ENCODE measurements at regions not wholly inside any gene's neighbourhood (a gene's known extent, or its start where the extent isn't known, plus 50 kb on each side); places are given as distances from the start of the nearest gene placed in this dataset.

DNA sequence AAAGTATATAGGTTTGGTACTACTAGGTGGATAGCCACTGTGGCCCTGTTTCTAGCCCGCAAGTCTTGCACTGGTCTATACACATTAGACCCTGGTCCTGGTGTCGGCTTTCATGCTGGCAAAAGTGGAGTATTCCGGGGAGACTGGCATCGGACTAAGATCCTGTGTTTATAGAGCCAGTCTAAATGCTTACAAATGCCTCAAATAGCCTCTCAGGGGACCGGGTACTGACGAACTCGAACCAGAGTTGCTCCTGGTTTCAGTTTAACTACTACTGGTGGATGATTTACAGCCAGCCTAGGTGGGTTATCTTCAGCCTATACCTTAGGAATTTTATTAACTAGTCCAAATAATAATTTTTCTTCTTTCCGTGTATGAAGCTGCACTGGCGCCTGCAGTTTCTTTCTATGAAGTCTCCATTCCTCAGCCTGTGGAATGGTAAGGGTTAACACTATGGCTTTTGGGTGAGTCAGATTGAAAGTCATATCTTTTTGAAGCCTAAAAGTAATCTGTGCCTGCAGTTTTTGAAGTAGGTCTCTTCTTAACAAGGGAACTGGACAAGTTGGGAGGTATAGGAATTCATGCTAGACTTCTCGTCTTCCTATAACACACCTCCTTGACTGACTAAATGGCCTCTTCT is 51.3 kb downstream of the OR10H4 start:
- peak in 1 of 5 experiments; percentile 32 for DNase-seq

DNA sequence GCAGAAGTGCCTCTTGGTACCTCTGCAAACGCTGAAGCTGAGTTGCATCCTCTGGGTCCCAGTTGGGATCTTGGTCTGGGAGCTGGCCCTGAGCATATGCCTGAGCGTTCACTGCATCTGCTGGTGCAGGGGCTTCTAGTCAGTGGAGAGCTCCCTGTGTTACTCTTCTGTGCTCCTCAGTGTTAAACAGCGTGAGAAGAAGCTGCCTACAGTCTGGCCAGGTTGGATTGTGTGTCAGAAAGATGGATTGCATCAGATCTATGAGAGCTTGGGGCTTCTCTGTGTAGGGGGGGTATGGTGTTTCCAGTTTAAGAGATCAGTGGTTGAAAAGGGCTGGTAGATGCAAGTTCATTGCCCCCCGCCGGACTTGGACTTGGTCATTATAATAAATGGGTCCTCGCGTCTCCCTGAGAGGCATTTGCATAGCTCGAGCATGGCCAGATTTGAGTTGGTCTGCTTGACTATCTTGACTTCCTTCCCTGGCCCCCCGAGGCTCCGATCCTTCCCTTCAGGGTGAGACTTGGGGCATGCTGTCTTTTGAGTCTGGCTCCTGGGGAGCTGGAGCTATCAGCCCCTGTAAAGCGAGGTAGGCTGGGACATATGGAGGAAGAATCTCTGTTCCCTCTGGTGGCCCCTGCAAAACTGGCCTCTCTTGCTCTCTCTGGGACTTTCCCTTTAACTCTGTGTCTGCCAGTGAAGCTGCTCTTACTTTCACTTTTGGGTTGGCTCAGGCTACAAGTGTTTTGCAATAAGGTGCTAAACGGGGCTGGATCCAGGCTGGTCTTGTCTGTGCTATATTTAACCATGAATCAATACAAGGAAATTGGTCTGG is 52.9 kb downstream of the OR10H4 start:
- DNase-seq = peak in 1 of 5 experiments; percentile 86

DNA sequence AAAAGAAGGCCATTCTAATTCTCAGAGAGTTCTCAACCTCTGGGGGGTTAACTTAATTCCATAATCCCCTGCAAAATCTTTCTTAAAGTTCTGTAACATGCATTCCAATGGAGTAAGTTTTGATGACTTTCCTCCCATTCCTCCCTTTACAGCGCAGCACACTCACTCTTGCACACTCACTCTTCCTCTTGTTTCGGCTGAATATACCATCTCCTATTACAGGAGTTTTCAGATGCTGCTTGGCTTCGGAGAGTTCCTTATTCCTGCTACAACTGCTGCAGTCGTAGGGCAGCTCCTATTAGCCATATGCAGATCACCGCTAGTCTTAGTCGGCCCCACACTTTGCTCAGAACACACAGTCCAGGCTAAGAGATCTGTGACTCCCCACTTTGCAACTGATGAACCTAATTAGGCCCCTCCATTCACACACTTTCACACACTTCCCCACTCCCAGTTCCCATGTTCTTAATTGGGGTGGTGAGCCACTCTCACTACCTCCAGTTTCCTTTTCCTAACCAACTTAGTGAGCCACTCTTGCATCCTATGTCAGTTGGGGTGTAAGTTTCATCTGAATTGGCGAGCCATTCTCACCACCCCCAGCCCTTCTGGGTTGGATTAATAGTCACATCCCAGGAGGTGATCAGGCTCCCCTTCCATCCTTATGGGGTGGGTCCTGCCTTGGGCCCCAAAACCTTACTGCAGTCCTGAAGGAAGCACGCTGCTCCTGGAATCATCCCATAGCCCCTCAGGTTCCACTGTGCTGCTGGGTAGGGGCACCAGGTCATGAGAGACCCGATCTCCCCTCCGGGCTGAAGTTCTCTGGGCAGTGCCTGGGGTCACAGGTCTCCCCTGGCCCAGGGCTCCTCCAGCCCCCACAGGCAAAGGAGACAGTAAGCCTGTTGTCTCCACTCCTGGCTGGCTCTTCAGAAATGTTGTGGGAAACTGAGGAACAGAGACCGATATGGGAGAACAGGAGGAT is 53.9 kb downstream of the OR10H4 start:
- DNase-seq = no peak

DNA sequence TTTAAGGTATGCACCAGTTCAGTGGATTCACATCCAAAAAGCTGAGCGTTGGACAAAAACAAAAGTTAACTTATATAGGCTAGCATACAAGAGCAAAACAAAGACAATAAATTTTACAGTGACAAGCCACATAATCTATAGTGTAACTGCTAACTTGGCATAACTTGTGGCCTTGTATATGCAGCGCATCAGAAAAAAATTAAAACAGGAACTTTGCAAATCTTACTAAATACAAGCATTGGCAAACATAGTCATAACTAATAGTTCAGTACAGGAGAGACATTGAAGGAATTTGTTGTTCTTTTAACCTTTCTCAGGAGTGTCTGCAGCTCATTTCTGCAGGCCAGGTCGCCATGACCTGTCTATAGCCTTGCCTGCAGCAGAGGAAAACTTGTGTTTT is 54.6 kb downstream of the OR10H4 start:
- no peak for DNase-seq

DNA sequence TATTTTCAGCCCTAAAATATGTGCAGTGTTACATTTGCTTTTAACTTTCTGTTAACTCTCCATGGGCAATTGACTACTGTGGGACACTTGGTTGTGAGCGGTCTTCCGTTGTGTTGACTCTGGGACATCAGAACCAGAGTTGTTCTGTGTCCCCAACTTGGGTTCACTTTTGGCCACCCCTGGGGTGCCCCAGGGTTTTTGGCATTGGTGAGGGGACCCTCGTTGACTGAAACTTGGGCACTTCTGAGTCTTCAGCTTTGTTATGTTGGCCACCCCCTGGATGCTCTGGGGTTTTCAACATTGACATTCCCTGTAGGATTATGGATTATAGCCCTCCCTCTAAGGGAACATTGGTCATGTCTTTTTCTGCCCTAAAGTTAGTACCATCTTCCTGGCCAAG is 57.1 kb downstream of the OR10H4 start:
- DNase-seq = no peak

DNA sequence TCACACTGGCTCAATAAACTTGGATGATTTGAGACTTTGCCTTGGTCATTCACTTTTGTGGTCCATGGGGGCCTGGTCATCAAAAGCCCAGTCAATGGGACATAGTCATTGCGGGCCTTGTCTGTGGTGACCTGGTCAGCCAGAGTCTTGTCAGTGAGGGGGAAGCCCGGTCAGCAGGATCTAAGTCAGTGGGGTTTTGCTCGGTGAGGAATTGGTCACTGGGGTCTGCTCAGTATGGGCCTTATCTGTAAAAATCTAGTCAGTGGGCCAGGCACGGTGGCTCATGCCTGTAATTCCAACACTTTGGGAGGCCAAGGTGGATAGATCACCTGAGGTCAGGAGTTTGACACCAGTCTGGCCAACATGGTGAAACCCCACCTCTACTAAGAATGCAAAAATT is 63.7 kb upstream of the TPM4 start:
- no peak for DNase-seq

DNA sequence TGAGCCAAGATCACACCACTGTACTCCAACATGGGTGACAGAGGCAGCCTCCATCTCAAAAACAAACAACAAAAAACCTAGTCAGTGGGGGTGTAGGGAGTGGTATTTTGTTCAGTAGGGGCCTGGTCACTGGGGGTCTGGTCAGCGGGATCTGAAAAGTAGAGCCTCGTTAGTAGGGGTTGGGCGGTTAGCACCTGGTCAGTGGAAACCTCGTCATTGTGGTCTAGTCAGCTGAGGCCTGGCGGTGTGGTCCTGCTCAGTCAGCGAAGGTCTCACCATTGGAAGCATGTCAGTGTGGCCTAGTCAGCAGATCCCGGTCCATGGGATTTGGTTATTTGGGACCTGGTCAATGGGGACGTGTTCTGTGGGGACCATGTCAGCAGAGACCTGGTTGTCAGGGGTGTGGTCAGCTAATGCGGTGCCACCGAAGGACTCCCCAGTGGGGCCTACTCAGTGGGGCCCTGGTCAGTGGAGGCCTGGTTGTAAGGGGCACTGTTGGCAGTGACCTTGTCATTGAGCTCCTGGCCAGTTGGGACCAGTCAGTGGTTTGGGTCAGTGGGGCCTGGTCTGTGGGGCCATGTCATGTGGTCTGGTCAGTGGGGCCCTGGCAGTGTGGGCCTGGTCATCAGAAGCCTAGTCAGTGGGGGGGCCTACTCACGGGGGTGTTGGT is 63.0 kb upstream of the TPM4 start:
- DNase-seq = no peak

DNA sequence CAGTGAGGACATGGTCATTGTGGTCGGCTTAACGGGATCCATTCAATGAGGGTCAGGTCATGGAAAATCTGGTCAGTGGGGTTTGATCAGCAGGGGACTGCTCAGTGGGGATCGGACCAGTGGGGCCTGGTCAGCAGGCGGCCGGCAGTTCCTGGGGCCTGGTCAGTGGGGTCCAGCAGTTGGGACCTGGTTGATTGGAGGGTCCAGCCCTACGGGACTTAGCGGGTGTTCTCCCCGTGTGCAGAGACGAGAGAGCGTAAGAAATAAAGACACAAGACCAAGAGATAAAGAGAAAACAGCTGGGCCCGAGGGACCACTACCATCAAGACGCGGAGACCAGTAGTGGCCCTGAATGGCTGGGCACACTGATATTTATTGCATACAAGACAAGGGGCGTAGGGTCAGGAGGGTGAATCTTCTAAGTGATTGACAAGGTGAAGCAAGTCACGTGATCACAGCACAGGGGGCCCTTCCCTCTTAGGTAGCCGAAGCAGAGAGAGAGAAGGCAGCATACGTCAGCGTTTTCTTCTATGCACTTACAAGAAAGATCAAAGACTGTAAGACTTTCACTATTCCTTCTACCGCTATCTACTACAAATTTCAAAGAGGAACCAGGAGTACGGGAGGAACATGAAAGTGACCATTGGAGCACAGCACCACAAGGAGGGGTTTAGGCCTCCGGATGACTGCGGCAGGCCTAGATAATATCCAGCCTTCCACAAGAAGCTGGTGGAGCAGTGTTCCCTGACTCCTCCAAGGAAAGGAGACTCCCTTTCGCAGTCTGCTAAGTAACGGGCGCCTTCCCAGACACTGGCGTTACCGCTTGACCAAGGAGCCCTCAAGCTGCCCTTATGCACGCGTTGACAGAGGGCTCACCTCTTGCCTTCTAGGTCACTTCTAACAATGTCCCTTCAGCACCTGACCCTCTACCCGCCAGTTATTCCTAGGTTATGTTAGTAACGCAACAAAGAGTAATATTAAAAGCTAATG is 62.1 kb upstream of the TPM4 start:
- DNase-seq = no peak

DNA sequence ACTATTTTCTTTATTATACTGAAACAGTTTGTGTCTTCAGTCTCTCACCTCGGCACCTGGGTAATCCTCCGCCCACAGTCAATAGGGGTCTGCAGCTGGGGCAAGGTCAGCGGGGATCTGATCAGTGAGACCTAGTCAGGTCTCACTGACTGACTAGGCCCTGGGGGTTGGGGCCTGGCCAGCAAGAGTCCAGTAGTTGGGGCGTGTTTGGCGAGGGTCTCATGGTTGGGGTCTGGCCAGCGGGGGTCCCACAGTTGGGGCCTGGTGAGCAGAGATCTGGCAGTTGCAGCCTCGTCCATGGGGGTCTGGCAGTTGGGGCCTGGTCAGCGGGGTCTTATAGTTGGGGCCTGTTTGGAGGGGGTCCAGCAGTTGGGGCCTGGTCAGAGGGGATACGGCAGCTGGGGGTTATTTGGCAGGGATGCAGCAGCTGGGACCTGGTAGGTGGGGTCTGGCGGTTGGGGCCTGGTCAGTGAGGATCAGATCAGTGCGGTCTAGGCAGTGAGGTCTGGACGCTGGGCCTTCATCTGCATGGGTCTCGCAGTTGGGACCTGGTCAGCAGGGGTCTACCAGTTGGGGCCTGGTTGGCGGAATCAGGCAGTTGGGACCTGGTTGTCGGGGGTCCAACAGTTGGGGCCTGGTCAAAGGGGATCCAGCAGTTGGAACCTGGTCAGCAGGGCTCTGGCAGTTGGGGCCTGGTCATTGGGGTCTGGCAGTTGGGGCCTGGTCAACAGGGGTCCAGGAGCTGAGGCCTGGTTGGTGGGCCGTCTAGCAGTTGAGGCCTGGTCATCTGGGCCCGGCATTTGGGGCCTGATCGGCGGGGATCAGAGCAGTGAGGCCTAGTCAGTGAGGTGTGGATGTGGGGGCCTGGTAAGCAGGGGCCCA is 61.1 kb upstream of the TPM4 start:
- no peak for DNase-seq

DNA sequence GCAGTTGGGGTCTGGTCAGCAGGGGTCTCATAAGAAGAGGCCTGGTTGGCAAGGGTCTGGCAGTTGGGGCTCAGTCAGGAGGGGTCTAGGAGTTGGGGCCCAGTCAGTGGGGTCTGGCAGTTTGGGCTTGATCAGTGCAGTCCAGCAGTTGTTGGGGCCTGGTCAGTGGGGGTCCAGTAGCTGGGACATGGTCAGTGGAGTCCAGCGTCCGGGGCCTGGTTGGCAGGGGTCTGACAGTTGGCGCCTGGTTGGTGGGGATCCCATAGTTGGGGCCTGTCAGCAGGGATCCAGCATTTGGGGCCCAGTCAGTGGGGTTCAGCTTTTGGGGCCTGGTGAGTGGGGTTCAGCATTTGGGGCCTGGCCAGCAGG is 60.5 kb upstream of the TPM4 start:
- no peak for DNase-seq

DNA sequence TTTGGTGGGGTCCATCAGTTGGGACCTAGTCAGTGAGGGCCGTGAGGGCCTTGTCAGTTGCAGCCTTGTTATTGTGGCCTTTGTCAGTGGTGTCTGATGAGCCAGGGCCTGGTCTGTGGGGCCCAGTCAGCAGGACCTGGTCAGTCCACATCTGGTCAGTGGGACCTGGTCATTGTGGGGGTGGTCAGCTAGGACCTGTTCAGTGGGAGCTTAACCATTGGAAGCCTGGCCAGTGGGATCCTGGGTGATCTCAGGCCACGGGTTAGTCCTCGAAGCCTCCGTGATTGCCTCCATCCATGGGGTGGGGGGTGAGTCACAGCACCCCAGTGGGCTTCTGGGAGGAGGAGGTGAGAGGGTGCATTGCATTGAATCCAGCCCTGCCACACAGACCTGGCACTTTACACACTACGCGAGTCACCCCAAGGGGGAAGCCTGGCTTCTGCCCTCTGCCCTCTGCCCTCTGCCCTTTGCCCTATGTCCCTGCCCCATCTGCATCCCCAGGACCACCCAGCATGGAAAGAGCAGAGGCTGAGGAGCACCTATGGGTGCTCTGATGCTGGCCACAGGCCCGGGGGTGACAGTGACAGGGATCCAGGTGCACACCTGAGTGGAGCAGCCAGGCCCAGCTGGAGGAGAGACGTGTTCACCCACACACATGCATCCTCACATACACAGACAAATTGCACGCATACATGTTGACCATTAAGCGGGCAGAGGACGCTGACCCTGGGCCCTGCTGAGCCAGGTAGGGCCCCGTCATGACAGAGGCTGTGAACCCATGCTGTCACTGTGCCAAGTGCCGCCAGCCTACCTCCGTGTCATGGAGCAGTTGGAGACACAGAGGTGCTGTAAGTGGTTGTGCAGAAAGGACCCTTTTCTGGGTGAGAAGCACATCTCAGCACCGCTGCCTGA is 59.8 kb upstream of the TPM4 start:
- DNase-seq = no peak

DNA sequence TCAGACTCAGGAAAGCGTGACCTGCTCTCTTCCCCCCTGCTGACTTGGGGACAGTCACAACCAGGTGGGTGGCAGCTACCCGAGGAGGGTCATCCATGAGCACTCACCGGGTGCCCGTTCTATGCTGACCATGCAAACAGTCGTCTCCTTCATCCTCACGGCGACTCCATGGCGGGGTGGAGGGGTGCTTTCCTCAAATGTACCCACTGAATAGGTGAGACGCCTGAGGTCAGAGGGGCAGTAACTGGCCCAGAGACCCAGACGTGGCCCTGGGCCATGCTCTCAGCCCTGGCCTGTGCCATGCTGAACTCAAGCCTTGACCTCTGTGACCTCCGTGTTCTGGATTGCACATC is 59.2 kb upstream of the TPM4 start:
- no peak for DNase-seq

DNA sequence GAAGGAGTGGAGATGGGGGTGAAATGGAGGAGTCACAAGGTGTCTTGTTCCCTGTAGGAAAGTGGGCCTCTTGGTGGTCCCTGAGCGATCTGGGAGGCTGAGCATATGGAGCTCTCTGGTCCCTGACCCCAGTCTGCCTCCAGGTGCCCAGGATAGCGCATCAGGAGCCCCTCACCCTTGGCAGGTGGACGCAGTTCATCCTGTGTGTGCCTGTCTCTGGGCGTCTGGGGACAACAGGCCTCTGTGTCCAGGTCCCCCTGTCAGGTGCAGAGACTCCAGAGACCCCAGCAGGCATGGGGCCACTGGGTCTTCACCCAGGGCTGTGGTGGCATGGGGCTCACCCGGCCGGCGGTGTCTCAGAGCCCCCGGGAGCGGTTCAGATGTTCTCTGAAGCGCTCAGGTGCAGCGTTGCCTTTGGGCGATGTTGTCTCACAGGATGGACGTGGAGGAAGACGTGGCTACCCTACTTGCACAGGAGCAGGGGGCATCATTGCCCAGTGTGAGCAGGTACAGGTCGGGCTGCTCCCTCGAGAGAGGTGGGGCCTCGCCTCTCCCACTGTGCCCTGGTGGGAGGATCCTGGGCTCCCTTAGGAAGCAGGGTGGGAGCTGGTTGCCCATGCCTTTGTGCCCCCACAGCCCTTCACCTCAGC is 58.1 kb upstream of the TPM4 start:
- DNase-seq = no peak

DNA sequence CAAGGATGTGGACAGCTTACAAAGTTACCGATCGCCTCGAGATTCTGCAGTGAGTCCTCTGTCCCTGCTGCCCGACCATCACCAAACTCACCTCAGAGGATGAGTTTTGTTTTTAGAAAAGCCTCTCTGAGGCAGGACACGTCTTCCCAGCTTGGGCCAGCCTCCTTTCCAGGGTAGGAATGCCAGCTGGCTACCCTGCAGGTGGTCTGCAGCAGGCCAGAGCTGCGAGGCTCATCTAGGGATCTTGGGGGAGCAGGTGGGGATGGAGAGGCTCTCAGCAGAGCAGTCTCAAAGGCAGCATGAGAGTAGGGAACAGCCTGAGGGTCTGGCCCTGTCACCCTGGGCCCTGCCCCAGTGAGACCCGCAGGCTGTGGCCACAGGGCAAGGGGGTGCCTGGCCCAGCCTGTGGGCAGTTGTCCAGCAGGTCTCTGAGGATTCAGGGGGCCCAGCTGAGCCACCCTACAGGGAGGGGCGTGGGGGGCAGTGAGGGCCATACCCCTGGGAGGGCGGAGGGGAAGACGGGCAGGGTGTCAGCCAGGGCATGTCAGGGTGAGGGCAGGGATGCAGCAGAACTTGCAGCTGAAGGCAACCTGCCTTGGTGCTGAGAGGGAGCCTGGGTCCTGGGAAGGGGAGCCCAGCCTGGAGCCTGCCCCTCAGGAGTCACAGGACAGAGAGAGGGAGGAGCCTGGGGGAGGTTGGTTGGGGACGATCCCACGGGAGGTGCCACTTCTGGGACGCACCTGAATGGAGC is 57.3 kb upstream of the TPM4 start:
- DNase-seq = no peak

DNA sequence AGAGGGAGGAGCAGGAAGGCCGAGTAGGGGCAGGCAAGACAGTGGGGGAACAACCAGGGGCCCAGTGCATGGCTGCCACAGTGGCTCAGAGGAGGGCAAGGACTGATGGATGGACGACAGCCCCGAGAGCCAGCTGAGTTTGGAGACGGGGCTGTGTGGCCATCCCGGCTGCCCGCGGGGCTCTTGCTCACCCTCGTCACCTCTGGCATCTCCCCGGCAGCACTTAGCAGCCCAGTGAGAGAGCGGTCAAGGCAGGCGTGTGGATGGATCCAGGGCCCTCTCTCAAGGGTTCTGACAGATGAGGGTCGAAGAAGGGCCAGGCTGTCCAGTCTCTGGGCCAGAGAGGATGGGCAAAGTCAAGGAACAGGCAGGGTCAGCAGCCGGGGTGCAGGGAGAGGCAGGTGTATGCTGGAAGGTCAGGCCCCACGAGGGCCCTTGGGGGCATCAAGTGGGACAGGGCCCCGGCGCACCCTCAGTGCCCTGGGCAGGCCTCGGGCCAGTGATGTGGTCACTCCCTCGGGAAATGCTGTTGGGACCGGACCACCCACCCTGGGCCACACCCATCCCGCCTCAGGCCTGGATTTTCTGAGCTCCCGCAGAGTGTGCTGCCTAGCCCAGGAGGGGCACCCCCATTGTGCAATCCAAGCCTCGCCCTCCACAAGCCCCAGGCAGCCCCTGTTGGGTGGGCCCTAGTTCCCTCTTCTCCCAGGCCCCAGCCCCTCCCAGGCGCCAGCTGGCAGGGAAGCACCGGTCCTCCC is 56.4 kb upstream of the TPM4 start:
- DNase-seq = no peak

DNA sequence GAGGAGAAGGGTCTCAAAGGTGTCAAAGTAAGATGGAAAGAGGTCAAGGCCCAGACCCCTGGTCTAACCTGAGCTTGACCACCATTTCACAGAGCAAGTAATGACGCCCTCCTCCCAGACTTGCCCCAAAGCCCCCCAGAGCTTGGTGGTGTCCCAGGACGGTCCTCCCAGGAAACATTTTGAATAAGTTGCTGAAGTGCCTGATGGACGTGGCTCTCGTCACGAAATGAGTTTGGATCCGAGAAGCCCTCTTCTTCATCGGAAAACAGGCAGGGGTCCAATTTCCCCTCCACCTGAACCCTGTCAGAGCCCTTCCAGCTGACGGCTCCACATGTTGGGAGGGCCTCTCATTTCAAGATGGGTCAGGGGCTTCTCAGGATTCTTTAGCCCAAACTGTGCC is 54.5 kb upstream of the TPM4 start:
- no peak for DNase-seq

DNA sequence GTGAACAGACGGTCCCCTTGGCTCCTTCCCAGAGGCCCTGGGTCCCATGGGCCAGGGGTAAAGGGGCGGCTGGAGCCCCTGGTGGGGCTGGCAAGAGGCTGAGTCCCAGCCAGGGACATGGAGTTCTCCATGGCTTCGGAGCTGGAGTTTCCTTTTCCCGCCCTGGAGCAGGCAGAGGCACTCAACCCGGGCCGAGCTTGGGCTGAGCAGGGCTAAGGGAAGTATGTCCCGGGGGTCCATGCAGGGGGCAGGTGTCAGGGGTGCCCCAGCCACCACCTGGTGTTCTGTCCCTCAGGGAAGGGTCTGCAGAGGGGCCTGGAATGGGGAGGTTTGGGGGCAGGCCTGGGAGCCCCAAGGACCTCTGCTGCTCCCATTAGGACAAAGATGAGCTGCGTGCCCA is 54.0 kb upstream of the TPM4 start:
- no peak for DNase-seq

Measured in T-helper 2 cell (primary cell).